Progenitor cell of endocrine pancreas (in vitro differentiated cells): ENCODE measurements at regions not wholly inside any gene's neighbourhood (a gene's known extent, or its start where the extent isn't known, plus 50 kb on each side); places are given as distances from the start of the nearest gene placed in this dataset.

Experiments used
- DNase-seq: peaks from one replicate; pipeline ENCODE4 v3.0.0; 2021; ENCODE audit warnings: low spot score; ENCODE audit not compliant: unreplicated experiment
- H3K27ac Mint-ChIP-seq: 2 replicates; pipeline ENCODE4 v1.8.0; 2021; ENCODE audit warnings: mild to moderate bottlenecking, moderate library complexity, mixed read lengths
- H3K27me3 Mint-ChIP-seq: 2 replicates; pipeline ENCODE4 v1.8.0; 2021; ENCODE audit warnings: mixed read lengths
- H3K36me3 Mint-ChIP-seq: 2 replicates; pipeline ENCODE4 v1.8.0; 2022; ENCODE audit warnings: mixed read lengths; ENCODE audit not compliant: insufficient read depth
- H3K4me1 Mint-ChIP-seq: 2 replicates; pipeline ENCODE4 v1.8.0; 2021; ENCODE audit warnings: low read depth, mixed read lengths
- H3K4me3 Mint-ChIP-seq: 2 replicates; pipeline ENCODE4 v1.8.0; 2021; ENCODE audit warnings: low read depth, mild to moderate bottlenecking, moderate library complexity, mixed read lengths
- H3K9me3 Mint-ChIP-seq: 2 replicates; pipeline ENCODE4 v1.8.0; 2021; ENCODE audit warnings: low read depth, mixed read lengths
- CTCF ChIP-seq: fragments of 200-600 bp; sonication (generic); IDR thresholded peaks from one replicate; pipeline ENCODE4 v1.5.0; 2021; ENCODE audit warnings: antibody characterized with exemption, mild to moderate bottlenecking; ENCODE audit not compliant: unreplicated experiment

- Mint-ChIP-seq H3K4me1 (peaks cover 5% of the 10 kb centered on the region), H3K9me3 (no peaks in the 10 kb centered on the region), H3K4me3 (no peak overlapping the region), H3K27ac (peak overlapping the region; percentile 25), H3K36me3 (no peaks in the 10 kb centered on the region), H3K27me3 (peaks cover 97% of the 10 kb centered on the region)
- no peak for TF ChIP-seq CTCF
- no peak for DNase-seq
These were observed 80.8 kb downstream of the NR2F2 start for GRCh38 chr15:96411056-96412031.

GRCh38 chr15:96412045-96412905 lies 81.8 kb downstream of the NR2F2 start:
- no peak overlapping the region for H3K4me3 Mint-ChIP-seq
- no peak for DNase-seq
- no peaks in the 10 kb centered on the region for H3K9me3 Mint-ChIP-seq
- peaks cover 94% of the 10 kb centered on the region for H3K27me3 Mint-ChIP-seq
- H3K27ac Mint-ChIP-seq: no peak overlapping the region
- H3K36me3 Mint-ChIP-seq: no peaks in the 10 kb centered on the region
- no peak for TF ChIP-seq CTCF
- peaks cover 6% of the 10 kb centered on the region for H3K4me1 Mint-ChIP-seq

- no peaks in the 10 kb centered on the region for H3K36me3 Mint-ChIP-seq
- H3K4me1 Mint-ChIP-seq: peaks cover 12% of the 10 kb centered on the region
- no peak overlapping the region for H3K27ac Mint-ChIP-seq
- no peak for TF ChIP-seq CTCF
- no peaks in the 10 kb centered on the region for H3K9me3 Mint-ChIP-seq
- no peak for DNase-seq
- H3K4me3 Mint-ChIP-seq: no peak overlapping the region
- peaks cover 94% of the 10 kb centered on the region for H3K27me3 Mint-ChIP-seq
These were observed 82.4 kb downstream of the NR2F2 start for GRCh38 chr15:96412906-96413231.

GRCh38 chr15:96413657-96414056 lies 83.2 kb downstream of the NR2F2 start:
- H3K9me3 Mint-ChIP-seq: no peaks in the 10 kb centered on the region
- H3K4me3 Mint-ChIP-seq: no peak overlapping the region
- H3K4me1 Mint-ChIP-seq: peaks cover 20% of the 10 kb centered on the region
- peaks cover 98% of the 10 kb centered on the region for H3K27me3 Mint-ChIP-seq
- DNase-seq: no peak
- no peak overlapping the region for H3K27ac Mint-ChIP-seq
- no peaks in the 10 kb centered on the region for H3K36me3 Mint-ChIP-seq
- TF ChIP-seq CTCF: no peak

GRCh38 chr15:96414875-96415274 lies 84.4 kb downstream of the NR2F2 start:
- Mint-ChIP-seq H3K4me1 (peaks cover 24% of the 10 kb centered on the region), H3K36me3 (no peaks in the 10 kb centered on the region), H3K4me3 (no peak overlapping the region), H3K27ac (no peak overlapping the region), H3K27me3 (peaks cover 97% of the 10 kb centered on the region), H3K9me3 (no peaks in the 10 kb centered on the region)
- DNase-seq: no peak
- no peak for TF ChIP-seq CTCF
